Chondrocyte (in vitro differentiated cells): ENCODE measurements at regions not wholly inside any gene's neighbourhood (a gene's known extent, or its start where the extent isn't known, plus 50 kb on each side); places are given as distances from the start of the nearest gene placed in this dataset.

Experiments used
- DNase-seq: peaks from one replicate; pipeline ENCODE4 v3.0.0; 2021; ENCODE audit warnings: mixed read lengths, low spot score
- H3K27ac Mint-ChIP-seq: one replicate; pipeline ENCODE4 v1.8.0; 2021; ENCODE audit warnings: mild to moderate bottlenecking, moderate library complexity, mixed read lengths; ENCODE audit not compliant: unreplicated experiment
- H3K27me3 Mint-ChIP-seq: 2 replicates; pipeline ENCODE4 v1.8.0; 2021; ENCODE audit warnings: low read depth, mixed read lengths
- H3K36me3 Mint-ChIP-seq: 2 replicates; pipeline ENCODE4 v1.8.0; 2021; ENCODE audit warnings: low read depth, mixed read lengths
- H3K4me1 Mint-ChIP-seq: 2 replicates; pipeline ENCODE4 v1.8.0; 2021; ENCODE audit warnings: low read depth, mild to moderate bottlenecking, mixed read lengths
- H3K4me3 Mint-ChIP-seq: one replicate; pipeline ENCODE4 v1.8.0; 2021; ENCODE audit warnings: mild to moderate bottlenecking, moderate library complexity, mixed read lengths; ENCODE audit not compliant: unreplicated experiment
- H3K9me3 Mint-ChIP-seq: 2 replicates; pipeline ENCODE4 v1.8.0; 2021; ENCODE audit warnings: low read depth, mixed read lengths
- TF ChIP-seq, protein P1 (sequence below): fragments of 200-600 bp; sonication (generic); IDR thresholded peaks from 2 replicates; pipeline ENCODE4 v1.5.0; 2021; ENCODE audit warnings: antibody characterized with exemption, mild to moderate bottlenecking, moderate library complexity

DNA sequence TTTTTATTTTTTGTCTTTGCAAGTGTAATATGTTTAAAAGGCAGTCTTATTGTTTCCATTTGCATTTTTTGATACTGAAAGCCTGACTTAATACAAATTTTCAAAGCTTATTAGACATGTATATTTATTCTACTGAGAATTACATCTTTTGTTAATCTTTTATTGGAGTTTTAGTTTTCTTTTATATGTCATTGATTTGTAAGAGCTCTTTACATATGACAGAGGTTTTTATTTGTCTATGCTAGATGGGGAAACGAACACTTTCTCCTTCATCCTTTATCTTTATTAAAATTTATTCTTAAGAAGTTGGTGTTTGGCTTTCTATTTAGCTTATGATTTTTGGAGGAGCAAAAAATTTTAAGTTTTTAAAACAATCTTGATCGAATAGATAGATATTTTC is 234.4 kb upstream of the SRRM4 start:
- peaks cover 19% of the 10 kb centered on the region for H3K9me3 Mint-ChIP-seq
- no peak overlapping the region for H3K27ac Mint-ChIP-seq
- no peaks in the 10 kb centered on the region for H3K36me3 Mint-ChIP-seq
- no peaks in the 10 kb centered on the region for H3K27me3 Mint-ChIP-seq
- H3K4me3 Mint-ChIP-seq = no peak overlapping the region
- no peak for DNase-seq
- TF ChIP-seq, protein P1, sequence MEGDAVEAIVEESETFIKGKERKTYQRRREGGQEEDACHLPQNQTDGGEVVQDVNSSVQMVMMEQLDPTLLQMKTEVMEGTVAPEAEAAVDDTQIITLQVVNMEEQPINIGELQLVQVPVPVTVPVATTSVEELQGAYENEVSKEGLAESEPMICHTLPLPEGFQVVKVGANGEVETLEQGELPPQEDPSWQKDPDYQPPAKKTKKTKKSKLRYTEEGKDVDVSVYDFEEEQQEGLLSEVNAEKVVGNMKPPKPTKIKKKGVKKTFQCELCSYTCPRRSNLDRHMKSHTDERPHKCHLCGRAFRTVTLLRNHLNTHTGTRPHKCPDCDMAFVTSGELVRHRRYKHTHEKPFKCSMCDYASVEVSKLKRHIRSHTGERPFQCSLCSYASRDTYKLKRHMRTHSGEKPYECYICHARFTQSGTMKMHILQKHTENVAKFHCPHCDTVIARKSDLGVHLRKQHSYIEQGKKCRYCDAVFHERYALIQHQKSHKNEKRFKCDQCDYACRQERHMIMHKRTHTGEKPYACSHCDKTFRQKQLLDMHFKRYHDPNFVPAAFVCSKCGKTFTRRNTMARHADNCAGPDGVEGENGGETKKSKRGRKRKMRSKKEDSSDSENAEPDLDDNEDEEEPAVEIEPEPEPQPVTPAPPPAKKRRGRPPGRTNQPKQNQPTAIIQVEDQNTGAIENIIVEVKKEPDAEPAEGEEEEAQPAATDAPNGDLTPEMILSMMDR = no peak
- no peaks in the 10 kb centered on the region for H3K4me1 Mint-ChIP-seq

DNA sequence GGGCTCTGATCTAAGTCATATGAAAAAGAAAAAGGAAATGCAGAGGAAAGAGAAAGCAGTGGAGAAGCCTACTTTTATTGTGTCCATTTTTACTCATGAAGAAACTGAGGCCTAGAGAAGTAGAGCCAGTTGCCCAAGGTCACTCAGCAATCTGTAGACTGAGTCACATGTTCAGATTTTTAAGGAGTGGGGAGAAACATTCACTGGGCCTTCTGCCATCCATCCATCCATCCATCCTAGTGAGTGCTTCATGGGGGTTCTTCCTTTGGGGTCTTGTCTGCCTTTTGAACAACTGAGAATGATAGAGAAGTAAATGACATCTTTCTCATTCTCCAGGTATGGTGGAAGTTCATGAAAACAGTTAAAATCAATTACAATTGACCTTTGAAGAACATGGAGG is 233.6 kb upstream of the SRRM4 start:
- Mint-ChIP-seq H3K9me3 (peaks cover 22% of the 10 kb centered on the region), H3K27ac (no peak overlapping the region), H3K36me3 (no peaks in the 10 kb centered on the region), H3K27me3 (no peaks in the 10 kb centered on the region), H3K4me1 (no peaks in the 10 kb centered on the region), H3K4me3 (no peak overlapping the region)
- no peak for DNase-seq
- TF ChIP-seq, protein P1 = no peak

DNA sequence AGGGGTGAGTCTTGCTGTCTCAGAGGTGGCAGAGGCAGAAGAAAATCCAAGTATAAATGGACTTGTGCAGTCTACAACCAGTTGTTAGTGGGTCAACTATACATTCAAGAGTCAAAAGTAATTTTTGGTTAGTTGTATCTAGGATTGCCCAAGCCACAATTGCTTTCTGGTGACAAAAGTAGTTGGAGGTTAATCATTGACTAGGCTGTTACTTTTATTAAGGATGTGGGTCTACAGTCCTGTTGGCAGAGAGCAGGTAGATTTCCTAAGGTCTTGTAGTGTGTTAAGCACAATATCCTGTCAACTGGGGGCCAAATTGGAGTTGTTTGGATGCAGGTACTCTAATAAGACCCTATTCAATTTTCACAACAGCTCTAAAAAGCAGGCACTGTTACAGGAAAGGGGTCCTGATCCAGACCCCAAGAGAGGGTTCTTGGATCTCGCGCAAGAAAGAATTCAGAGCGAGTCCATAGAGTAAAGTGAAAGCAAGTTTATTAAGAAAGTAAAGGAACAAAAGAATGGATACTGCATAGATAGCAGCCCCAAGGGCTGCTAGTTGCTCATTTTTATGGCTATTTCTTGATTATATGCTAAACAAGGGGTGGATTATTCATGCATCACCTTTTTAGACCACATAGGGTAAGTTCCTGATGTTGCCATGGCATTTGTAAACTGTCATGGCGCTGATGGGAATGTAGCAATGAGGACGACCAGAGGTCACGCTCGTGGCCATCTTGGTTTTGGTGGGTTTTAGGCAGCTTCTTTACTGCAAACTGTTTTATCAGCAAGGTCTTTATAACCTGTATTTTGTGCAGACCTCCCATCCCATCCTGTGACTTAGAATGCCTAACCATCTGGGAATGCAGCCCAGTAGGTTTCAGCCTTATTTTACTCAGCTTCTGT is 232.6 kb upstream of the SRRM4 start:
- no peak overlapping the region for H3K27ac Mint-ChIP-seq
- H3K27me3 Mint-ChIP-seq = no peaks in the 10 kb centered on the region
- DNase-seq = no peak
- H3K36me3 Mint-ChIP-seq = no peaks in the 10 kb centered on the region
- H3K4me1 Mint-ChIP-seq = no peaks in the 10 kb centered on the region
- TF ChIP-seq, protein P1 = no peak
- H3K9me3 Mint-ChIP-seq = peaks cover 19% of the 10 kb centered on the region
- H3K4me3 Mint-ChIP-seq = no peak overlapping the region

DNA sequence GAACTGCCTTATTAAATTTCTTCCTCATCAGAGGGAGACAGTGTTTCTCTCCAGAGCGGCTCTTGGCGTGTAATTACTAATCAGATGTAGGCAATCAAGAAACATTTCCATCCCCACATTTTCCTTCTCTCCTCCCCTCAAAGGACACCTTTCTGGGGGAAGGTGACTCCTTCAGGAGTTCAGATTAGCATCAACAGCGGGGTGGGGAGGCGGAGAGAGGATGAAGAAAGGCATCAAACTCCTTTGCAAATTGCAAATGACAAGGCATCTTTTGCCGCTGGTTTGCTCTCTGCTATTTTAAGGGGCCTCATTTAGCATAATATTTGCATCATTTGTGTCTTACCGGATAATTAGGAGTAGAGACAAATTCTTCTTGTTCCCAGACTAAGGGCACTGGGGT is 231.7 kb upstream of the SRRM4 start:
- no peak overlapping the region for H3K27ac Mint-ChIP-seq
- peaks cover 14% of the 10 kb centered on the region for H3K9me3 Mint-ChIP-seq
- no peak overlapping the region for H3K4me3 Mint-ChIP-seq
- TF ChIP-seq, protein P1 = no peak
- H3K27me3 Mint-ChIP-seq = no peaks in the 10 kb centered on the region
- no peak for DNase-seq
- no peaks in the 10 kb centered on the region for H3K36me3 Mint-ChIP-seq
- H3K4me1 Mint-ChIP-seq = no peaks in the 10 kb centered on the region

DNA sequence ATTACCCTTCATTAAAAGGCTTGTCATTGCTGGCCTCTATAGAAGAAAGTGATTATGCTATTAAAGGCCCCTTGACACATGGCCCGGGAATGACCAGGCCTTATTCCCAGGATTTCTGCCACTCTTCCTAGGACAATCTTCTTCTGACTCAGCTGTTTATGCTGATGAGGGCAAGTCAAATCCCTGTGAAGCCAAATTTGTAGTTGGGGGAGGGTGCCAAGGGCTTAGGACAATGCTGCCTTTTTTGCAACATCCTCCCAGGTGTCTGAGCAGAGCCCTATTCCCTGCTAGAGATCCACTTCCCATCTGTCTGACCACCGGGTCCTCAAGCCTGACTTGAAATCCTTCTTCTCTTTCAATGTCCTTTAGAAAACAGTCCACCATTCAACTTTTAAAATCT is 230.7 kb upstream of the SRRM4 start:
- Mint-ChIP-seq H3K27me3 (no peaks in the 10 kb centered on the region), H3K27ac (no peak overlapping the region), H3K4me3 (no peak overlapping the region), H3K9me3 (peaks cover 12% of the 10 kb centered on the region), H3K36me3 (no peaks in the 10 kb centered on the region), H3K4me1 (no peaks in the 10 kb centered on the region)
- DNase-seq = no peak
- TF ChIP-seq, protein P1 = no peak
